SK-N-MC (cell line): ENCODE measurements at regions not wholly inside any gene's neighbourhood (a gene's known extent, or its start where the extent isn't known, plus 50 kb on each side); places are given as distances from the start of the nearest gene placed in this dataset.

Source experiments
- DNase-seq: peaks from one replicate; pipeline ENCODE4 v3.0.0-alpha.2; 2011; ENCODE audit warnings: low read depth, low spot score
- H3K27ac ChIP-seq: fragments of 200-600 bp; sonication (generic); 2 replicates; pipeline ENCODE4 v1.5.1; 2016; ENCODE audit warnings: mixed run types
- H3K36me3 ChIP-seq: fragments of 200-600 bp; sonication (generic); 2 replicates; pipeline ENCODE4 v1.6.1; 2017; ENCODE audit warnings: antibody characterized with exemption, low read length, mixed read lengths; ENCODE audit not compliant: insufficient read depth
- H3K4me3 ChIP-seq: fragments of 200-600 bp; sonication (generic); 2 replicates; pipeline ENCODE4 v1.5.1; 2016
- H3K9ac ChIP-seq: fragments of 200-600 bp; sonication (generic); 2 replicates; pipeline ENCODE4 v1.8.0; 2017; ENCODE audit warnings: mixed run types, mixed read lengths; ENCODE audit not compliant: insufficient read length
- H3K9me3 ChIP-seq: fragments of 200-600 bp; sonication (generic); 2 replicates; pipeline ENCODE4 v1.6.1; 2017; ENCODE audit warnings: low read depth, mild to moderate bottlenecking, antibody characterized with exemption, low read length, moderate library complexity, mixed read lengths
- EZH2 ChIP-seq: fragments of 200-600 bp; sonication (generic); IDR thresholded peaks from one replicate; pipeline ENCODE4 v1.6.1; 2017; ENCODE audit warnings: antibody characterized with exemption
- FOXP2 ChIP-seq: optimal IDR thresholded peaks from 2 replicates; pipeline ENCODE3; 2011; ENCODE audit warnings: mild to moderate bottlenecking, moderate library complexity; ENCODE audit not compliant: insufficient read depth; ENCODE audit errors: extremely low read length, control extremely low read depth
- POLR2AphosphoS5 ChIP-seq: IDR thresholded peaks from 2 replicates; pipeline ENCODE4 v1.6.1; 2012; ENCODE audit warnings: mild to moderate bottlenecking, low read depth, low read length, borderline replicate concordance

DNA sequence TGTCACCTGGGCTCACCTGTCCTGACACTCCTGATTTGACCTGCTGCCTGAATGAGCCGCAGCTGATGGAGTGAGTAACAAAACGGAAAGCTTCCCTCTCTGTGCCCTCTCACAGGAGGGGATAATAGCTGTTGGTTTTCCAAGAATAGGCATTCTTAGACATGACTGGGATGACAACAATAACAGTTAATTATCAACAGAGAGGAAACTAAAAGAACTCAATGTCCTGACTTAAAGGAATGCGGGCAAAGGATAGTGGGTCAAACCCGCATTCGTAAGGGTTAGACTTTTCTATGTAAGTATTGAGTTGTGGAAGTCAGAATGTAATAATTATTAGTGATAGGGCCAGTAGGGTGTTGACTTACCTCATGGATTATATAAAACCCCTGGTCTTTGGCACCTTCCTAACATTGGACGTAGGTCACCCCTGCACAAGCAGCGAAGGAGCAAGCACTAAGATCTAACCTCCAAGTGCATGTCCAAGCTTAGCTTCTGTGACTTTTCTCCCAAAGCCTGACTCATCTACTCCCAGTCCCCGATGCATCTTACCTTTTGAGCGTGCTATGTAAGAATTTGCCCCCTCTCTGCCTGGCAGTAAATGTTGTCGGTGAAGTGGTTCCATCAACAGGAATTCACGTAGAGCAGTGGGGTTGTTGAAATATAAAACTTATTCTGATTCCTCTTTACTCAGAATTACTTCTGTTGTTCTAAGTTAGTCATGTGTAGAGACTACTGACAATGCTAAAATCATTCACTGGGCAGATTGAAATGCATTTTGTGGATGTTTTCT is 442.3 kb downstream of the FGF9 start:
- no peak overlapping the region for H3K4me3 ChIP-seq
- no peaks in the 10 kb centered on the region for H3K36me3 ChIP-seq
- DNase-seq: no peak
- no peak overlapping the region for H3K9ac ChIP-seq
- H3K27ac ChIP-seq: no peak overlapping the region
- TF ChIP-seq FOXP2: no peak
- TF ChIP-seq POLR2AphosphoS5: no peak
- TF ChIP-seq EZH2: no peak
- H3K9me3 ChIP-seq: no peaks in the 10 kb centered on the region

DNA sequence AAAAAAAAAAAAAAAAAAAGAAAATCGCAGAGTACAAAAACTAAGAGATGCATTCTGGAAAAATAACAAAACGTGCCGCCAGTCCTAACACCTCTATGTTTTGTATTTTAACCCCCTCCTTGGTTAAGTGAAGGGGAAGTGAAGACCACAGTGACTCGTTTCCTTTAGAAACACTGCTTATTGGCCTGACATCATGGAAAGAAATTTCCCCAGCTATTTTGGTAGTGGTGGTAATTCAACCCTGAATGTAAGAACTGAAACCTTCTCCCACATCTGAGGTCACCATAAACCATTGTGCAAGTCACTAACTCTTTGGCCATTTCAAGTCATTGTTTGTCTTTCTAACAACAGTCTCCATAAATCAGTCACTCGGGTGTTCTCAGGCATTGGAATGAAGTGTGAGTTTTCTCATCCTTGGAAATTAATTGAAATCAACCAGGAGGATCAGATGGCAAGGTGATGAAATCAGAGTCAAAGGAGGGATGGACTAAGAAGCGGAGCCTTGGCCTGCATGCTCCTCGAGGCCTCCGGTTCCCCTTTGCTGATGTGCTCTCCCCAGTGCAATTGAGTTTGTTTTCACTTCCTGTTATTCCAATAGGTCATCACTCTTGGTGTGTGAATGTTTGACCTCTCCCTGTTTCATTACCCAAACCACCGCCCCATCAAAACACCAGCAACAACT is 443.9 kb downstream of the FGF9 start:
- TF ChIP-seq POLR2AphosphoS5: no peak
- TF ChIP-seq FOXP2: no peak
- TF ChIP-seq EZH2: no peak
- DNase-seq: no peak
- no peak overlapping the region for H3K27ac ChIP-seq
- H3K36me3 ChIP-seq: no peaks in the 10 kb centered on the region
- H3K4me3 ChIP-seq: no peak overlapping the region
- no peak overlapping the region for H3K9ac ChIP-seq
- H3K9me3 ChIP-seq: no peaks in the 10 kb centered on the region

DNA sequence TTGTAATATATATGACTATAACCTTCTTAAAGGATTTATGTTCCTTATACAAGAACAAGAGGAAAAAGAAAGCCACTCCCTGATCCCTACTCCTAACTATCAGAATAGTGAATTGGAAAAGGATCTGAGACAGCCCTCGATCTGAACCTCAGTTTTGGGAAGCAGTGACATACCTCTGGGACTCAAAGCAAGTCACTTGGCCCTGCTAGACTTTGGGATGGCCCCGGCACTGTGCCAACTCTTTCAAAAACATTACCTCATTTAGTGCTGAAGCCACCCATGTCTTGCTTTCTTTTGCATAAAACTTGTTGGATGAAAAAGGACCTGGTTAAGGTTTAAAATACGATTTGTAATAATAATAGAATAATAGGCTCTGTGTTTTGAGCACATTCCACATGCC is 447.3 kb downstream of the FGF9 start:
- H3K27ac ChIP-seq: no peak overlapping the region
- TF ChIP-seq EZH2: no peak
- no peak for TF ChIP-seq POLR2AphosphoS5
- no peak for TF ChIP-seq FOXP2
- DNase-seq: no peak
- no peak overlapping the region for H3K9ac ChIP-seq
- no peaks in the 10 kb centered on the region for H3K36me3 ChIP-seq
- no peaks in the 10 kb centered on the region for H3K9me3 ChIP-seq
- H3K4me3 ChIP-seq: no peak overlapping the region

DNA sequence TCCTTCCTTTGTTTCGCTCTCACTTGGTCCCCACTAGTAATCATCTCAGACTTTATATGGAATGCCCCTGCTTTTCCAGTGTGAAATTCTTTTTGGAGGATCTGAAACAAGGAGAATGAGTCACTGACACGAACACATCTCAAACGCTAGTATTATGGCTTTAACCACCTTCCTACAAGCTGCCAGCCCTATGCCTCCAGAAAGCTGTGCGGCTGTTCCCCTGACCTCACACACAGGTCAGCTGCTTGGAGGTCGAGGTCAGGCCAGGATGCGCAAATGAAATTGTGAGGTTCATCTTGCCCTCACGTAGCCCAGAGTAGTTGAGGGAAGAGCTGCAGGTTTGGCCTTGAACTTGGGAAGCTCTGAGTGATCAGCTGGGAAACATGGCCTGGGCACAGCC is 449.8 kb downstream of the FGF9 start:
- no peaks in the 10 kb centered on the region for H3K36me3 ChIP-seq
- no peak overlapping the region for H3K27ac ChIP-seq
- H3K4me3 ChIP-seq: no peak overlapping the region
- no peak for DNase-seq
- TF ChIP-seq POLR2AphosphoS5 (no peak), EZH2 (no peak), FOXP2 (no peak)
- no peaks in the 10 kb centered on the region for H3K9me3 ChIP-seq
- no peak overlapping the region for H3K9ac ChIP-seq

DNA sequence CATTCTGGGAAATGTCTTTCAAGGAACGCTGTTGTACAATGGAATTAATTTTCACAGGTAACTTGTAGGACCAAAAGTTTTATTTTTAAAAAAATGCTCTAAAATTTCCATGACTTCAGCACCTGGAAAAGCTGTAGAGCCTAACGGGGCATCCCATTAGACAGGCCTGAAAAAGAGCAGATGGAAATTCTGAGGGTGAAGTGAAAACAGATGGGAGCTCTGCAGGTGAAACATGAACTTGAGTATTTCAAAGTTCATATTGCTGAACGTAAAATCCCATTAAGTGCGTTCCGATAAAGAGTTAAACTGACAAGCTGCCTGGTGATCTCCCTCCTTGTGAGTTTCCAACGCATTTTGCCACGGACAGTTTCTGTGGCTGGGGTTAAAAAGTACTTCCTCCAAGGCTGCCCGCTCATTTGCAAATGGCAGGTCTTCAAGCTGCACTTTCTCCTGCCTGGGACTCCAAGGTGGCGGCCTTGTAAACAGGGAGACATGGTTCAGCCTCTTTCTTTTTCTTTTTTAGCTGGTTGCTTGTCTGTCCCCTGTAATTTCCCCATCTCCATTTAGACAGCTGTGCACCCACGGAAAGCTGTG is 450.4 kb downstream of the FGF9 start:
- DNase-seq: no peak
- Histone ChIP-seq H3K9ac (no peak overlapping the region), H3K4me3 (no peak overlapping the region), H3K27ac (no peak overlapping the region), H3K9me3 (no peaks in the 10 kb centered on the region), H3K36me3 (no peaks in the 10 kb centered on the region)
- no peak for TF ChIP-seq FOXP2
- TF ChIP-seq POLR2AphosphoS5: no peak
- TF ChIP-seq EZH2: no peak

DNA sequence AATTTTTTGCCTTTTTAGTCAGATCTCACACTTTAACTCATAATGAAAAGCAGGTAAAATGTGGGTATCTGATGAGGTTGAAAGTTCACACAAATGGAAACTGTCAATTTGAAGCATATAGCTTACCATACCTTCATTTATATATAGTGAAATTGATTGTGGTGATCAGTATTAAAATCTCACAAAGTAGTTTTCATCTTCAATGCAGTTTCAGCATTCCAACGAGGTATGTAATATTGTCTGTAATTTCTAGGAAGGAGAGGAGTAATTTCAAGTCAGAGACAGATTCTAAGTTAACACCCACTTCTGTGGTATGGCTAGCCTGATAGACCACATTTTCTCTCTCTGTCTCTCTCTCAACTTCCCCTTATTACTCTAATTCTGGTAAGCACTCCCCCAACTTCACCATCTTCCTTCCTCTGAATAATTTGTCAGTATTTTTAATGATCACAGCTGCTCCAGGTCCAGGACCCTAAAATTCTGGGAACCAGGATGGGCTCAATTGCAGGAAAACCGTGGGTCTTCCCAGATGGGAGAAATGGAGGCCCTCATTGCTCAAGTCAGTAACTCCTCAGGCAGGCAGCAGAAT is 455.7 kb downstream of the FGF9 start:
- DNase-seq: no peak
- no peak overlapping the region for H3K27ac ChIP-seq
- H3K9ac ChIP-seq: no peak overlapping the region
- no peak overlapping the region for H3K4me3 ChIP-seq
- H3K9me3 ChIP-seq: no peaks in the 10 kb centered on the region
- H3K36me3 ChIP-seq: no peaks in the 10 kb centered on the region
- TF ChIP-seq EZH2: no peak
- no peak for TF ChIP-seq FOXP2
- no peak for TF ChIP-seq POLR2AphosphoS5

DNA sequence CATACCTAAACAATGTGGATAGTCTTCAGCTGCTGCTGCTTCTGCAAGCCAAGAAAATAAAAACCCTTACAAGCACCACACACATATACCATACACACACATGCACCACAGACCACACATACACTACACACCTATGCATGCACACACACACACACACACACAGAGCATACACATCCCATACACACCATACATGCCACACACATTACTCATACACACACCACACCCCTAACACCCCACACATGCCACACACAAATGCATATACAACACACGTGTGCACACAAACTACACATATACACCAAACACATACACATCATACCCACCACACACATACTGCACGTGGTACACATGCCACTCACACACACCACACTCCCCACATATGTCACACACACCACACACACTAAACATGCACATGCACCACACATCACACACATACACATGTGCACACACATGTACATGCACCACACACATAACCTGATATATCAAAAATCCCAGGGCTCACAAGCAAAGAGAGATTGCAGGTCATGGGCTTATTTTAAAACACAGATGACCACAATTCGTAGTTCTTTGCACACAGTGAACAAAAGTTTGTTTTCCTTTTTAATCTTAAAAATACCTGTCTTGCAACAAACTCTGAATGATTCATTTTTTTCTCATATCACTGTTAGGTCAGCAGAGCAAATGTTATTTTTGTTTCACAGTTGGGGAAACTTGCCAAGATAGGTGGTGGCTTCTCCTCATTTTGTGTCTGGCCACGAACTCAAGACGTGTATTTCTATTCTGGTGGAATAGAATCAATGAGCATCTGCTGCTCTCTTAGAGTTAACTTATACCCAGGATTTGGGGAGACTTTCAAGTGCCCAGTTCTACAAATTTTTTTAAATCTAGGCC is 456.6 kb downstream of the FGF9 start:
- H3K9ac ChIP-seq: no peak overlapping the region
- H3K9me3 ChIP-seq: no peaks in the 10 kb centered on the region
- no peaks in the 10 kb centered on the region for H3K36me3 ChIP-seq
- H3K4me3 ChIP-seq: no peak overlapping the region
- no peak for DNase-seq
- TF ChIP-seq FOXP2 (no peak), POLR2AphosphoS5 (no peak), EZH2 (no peak)
- H3K27ac ChIP-seq: no peak overlapping the region
